Erythroblast (primary cell): ENCODE measurements at regions not wholly inside any gene's neighbourhood (a gene's known extent, or its start where the extent isn't known, plus 50 kb on each side); places are given as distances from the start of the nearest gene placed in this dataset.

Experiments
- GATA1 ChIP-seq: IDR thresholded peaks from 2 replicates; pipeline ENCODE4 v1.6.1; 2011; ENCODE audit warnings: low read depth, mild to moderate bottlenecking, control low read depth, low read length, moderate library complexity
- POLR2A ChIP-seq: IDR thresholded peaks from 2 replicates; pipeline ENCODE4 v1.6.1; 2011; ENCODE audit warnings: mild to moderate bottlenecking, low read length

GRCh38 chr2:128782411-128783192, 463.9 kb upstream of the HS6ST1 start:
- TF ChIP-seq GATA1: no peak
- TF ChIP-seq POLR2A: no peak
